Lower leg skin (tissue), 3 donors: ENCODE measurements at regions not wholly inside any gene's neighbourhood (a gene's known extent, or its start where the extent isn't known, plus 50 kb on each side); places are given as distances from the start of the nearest gene placed in this dataset.

Experiments used
- POLR2A ChIP-seq, 2 donors: fragments of 450-650 bp; IDR thresholded peaks; one replicate each; pipeline ENCODE4 v1.6.1; 2016 to 2017; ENCODE audit warnings: antibody characterized with exemption in 2 of 2, mild to moderate bottlenecking in 1 of 2, moderate library complexity in 1 of 2
- TF ChIP-seq, protein P1 (sequence below), 3 donors: fragments of 450-650 bp; IDR thresholded peaks; one replicate each; pipeline ENCODE4 v1.5.1; 2016; ENCODE audit warnings: antibody characterized with exemption in 3 of 3, mild to moderate bottlenecking in 3 of 3, moderate library complexity in 2 of 3

DNA sequence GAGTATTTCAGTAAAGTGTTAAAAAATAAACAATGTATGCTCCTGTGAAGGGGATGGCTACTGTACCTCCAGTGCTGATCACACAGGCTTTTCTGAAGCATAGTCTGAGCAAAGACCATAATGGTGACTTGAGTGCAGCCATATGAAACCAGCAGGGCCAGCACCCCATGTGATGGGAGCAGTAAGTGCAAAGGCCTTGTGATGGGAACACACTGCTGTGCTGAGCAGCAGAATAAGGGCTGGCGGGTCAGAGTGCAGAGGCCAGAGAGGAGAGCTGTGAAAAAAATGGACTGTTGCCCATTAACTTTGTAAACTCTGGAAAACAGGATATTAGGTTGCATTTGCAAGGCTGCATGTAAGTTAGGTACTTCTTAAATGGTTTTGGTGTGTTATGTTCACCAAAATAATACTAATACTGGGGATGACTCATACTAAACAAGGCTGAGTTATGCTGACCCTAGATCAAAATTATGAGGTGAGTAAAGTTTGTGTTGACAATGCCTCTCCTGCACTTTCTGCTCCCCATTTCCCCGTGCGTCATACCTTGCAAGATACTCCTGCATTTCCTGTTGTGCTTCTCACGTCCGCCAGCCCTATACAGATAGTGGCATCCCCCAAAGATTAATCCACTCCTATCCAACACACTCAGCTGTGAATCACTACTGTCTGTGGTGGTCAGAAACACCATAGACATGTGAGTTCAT, 67.0 kb upstream of the FAM9A start:
- no peak for TF ChIP-seq POLR2A (IDR thresholded peaks at IDR 0.05)
- TF ChIP-seq, protein P1, sequence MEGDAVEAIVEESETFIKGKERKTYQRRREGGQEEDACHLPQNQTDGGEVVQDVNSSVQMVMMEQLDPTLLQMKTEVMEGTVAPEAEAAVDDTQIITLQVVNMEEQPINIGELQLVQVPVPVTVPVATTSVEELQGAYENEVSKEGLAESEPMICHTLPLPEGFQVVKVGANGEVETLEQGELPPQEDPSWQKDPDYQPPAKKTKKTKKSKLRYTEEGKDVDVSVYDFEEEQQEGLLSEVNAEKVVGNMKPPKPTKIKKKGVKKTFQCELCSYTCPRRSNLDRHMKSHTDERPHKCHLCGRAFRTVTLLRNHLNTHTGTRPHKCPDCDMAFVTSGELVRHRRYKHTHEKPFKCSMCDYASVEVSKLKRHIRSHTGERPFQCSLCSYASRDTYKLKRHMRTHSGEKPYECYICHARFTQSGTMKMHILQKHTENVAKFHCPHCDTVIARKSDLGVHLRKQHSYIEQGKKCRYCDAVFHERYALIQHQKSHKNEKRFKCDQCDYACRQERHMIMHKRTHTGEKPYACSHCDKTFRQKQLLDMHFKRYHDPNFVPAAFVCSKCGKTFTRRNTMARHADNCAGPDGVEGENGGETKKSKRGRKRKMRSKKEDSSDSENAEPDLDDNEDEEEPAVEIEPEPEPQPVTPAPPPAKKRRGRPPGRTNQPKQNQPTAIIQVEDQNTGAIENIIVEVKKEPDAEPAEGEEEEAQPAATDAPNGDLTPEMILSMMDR (IDR thresholded peaks at IDR 0.05), result no peak
